Kidney tubule cell (primary cell): ENCODE measurements at regions not wholly inside any gene's neighbourhood (a gene's known extent, or its start where the extent isn't known, plus 50 kb on each side); places are given as distances from the start of the nearest gene placed in this dataset.
"Not testable (repeated sequence)": the region's sequence is repeated elsewhere in the genome, so short reads cannot be mapped to it uniquely, and the experiment has no call there.

ENCODE experiments used
- DNase-seq: peaks from one replicate; pipeline ENCODE4 v3.0.0-alpha.2; 2018; ENCODE audit warnings: low spot score

- peak; percentile 98 for DNase-seq
Measured at GRCh38 chr1:58932859-58933598, 149.2 kb upstream of the JUN start.

DNA sequence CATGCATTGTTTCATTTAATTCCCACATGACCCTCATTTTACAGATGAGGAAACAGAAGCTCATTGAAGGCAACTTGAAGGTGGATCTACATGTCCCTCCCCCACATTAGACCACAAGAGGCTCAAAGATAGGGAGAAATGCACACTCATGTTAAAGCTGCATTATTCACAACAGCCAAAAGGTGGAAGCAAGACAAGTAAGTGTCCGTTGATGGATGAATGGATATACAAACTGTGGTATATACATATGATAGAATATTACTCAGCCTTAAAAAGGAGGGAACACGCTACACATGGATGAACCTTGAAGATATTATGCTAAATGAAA is 149.7 kb upstream of the JUN start:
- DNase-seq, result no peak

DNA sequence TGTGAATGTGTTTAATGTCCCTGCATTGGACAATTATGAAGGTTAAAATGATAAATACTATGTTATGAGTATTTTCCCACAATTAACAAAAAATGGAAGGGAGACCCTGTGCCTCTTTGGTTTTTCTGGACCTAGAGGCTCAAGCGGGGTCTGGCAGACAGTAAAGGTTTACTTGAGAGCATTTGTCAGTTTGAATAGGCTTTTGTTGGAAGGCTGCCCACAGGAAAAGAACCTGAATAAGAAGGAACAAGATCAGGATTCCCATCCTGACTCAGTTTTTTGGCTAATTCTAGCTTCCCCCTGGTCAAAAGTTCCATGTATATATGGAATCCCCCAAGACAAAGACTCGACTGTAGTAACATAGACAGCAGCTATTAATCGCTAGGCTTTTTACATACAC is 150.9 kb upstream of the JUN start:
- no peak for DNase-seq

DNA sequence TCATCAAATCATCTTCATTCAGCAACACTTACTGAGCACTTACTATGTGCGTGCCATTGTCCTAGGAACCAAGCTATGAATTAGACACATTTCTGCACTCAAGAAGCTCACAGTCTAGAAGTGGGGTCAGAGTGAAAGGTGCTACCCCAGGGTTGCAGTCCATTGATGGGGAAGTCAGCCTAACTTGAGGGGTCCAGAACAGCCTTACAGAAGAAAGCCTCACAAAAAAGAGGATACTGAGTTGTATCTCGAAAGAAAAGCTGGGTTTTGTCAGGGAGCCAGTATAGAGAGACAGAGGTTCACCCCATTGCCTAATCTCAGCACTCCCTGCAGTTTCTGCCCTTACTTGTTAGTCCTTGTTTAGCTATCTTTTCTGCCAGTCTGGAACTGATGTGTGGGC is 153.1 kb upstream of the JUN start:
- DNase-seq, result no peak

- DNase-seq, result peak; percentile 34
Measured at GRCh38 chr1:58939146-58939545, 155.3 kb upstream of the JUN start.

DNA sequence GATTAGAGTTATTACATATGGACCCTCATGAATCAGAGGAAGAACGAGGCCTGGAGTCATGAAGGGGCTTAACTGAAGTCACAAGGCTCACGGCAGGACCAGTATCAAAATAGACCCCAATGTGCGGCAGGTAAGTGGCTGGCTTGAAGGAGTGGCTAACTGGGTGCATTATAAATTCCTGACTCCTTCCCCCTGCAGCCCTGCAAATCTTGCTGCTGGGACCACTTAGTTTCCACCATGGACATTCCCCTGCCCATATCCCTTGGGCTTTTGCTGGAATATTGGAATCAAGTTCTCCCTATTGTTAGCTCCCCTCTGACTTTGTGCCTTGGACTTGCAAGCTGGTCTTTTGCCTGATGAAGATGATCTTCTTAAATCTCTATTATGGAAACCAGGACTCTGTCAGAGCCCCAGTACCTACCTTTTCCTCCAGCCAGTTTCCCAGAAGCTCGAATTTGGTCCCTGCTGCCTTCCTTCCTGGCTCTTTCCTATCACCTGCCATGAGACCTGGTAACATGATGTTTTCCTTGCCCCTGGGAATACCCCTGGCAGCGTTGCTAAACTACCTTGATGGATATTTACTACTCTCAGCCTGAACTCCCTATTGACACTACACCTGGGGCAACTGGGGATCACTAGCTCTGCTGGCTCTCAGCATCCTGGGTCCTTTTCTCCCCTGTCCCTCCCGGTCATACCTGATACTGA is 156.0 kb upstream of the JUN start:
- DNase-seq, result no peak

GRCh38 chr1:58941471-58942289 is 157.8 kb upstream of the JUN start:
- no peak for DNase-seq

DNA sequence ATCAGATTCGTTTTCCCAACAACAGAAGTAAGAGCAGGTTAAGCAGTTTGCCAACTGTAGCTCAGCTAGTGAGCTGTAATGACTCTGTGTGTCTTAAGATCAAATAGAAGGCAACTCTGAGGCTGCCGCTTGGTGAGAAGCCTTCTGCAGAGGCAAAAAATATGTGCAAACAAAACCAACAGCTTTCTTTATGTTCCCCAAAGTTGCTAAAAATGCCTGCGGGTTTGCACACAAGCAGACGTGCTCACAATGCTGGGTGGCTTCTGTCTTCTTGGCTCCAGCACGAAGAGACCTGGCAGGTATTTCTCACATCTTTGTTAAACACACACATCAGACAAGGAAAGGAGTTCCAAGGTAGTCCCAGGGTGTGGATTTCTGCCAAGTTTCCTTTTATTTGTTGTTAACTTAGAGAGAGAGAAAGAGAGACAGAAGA is 158.9 kb upstream of the JUN start:
- DNase-seq, result peak; percentile 21

GRCh38 chr1:58943776-58944175 is 159.9 kb upstream of the JUN start:
- no peak for DNase-seq

DNA sequence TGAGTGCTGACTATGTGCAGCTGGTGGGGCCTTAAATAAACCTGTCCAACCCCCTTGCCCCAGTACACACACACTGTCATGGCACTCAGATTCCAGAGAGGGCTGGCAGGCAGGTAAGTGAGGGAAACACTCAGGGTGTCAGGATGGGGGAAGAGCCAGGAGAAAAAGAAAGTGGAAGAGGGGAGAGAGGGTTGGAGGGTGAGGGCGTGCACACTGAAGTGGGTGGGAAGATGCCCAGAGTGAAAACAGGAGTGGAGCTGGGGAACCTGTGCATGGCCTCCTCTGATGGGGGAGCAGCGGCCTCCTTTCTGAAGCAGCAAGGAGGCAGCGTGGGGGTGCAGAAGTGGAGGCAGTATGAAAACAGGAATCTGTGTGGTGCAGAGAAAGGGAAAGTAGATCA is 160.6 kb upstream of the JUN start:
- DNase-seq, result no peak

GRCh38 chr1:58946390-58946789 is 162.5 kb upstream of the JUN start:
- no peak for DNase-seq

- DNase-seq, result no peak
Measured at GRCh38 chr1:58948671-58949070, 164.8 kb upstream of the JUN start.

DNA sequence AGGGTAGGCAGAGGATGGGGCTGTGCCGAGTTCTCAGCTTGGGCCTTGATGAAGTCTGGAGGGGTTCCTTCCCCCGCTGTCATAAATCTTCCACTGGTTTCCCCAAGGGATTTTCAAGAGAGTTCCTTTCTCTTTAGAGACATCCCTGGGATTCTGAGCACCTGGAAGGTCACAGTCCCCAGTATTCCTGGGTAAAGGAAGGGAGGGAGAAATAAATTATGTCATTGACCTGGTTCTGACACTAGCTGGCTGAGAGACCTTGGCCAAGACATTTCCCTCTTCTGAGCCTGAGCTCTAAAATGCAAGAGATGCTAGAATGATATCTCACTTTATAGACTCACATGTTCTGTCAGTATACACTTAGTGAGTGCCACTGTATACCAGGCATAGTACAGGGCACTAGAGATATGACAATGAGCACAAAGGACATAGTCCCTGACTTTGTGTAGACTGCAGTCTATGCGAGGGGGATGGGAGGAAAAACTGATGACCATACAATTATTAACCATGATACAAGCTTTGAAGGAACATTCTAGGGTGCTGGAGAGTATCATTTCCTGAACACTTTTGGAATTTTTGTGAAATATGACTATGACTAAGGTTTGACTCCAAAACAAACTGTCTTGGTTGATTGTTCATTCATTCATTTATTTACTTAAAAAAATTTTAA is 165.8 kb upstream of the JUN start:
- no peak for DNase-seq

- no peak for DNase-seq
Measured at GRCh38 chr1:58950897-58951296, 167.1 kb upstream of the JUN start.

DNA sequence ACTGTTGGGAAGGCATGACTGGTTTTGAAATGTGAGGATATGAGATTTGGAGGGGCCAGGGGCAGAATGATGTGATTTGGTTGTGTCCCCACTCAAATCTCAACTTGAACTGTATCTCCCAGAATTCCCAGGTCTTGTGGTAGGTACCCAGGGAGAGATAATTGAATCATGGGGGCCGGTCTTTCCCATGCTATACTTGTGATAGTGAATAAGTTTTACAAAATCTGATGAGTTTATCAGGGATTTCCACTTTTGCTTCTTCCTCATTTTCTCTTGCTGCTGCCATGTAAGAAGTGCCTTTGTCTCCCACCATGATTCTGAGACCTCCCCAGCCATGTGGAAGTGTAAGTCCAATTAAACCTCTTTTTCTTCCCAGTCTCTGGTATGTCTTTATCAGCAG is 170.1 kb upstream of the JUN start:
- not testable (repeated sequence) for DNase-seq

DNA sequence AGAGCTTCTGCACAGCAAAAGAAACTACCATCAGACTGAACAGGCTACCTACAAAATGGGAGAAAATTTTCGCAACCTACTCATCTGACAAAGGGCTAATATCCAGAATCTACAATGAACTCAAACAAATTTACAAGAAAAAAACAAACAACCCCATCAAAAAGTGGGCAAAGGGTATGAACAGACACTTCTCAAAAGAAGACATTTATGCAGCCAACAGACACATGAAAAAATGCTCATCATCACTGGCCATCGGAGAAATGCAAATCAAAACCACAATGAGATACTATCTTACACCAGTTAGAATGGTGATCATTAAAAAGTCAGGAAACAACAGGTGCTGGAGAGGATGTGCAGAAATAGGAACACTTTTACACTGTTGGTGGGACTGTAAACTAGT is 179.4 kb upstream of the JUN start:
- not testable (repeated sequence) for DNase-seq

DNA sequence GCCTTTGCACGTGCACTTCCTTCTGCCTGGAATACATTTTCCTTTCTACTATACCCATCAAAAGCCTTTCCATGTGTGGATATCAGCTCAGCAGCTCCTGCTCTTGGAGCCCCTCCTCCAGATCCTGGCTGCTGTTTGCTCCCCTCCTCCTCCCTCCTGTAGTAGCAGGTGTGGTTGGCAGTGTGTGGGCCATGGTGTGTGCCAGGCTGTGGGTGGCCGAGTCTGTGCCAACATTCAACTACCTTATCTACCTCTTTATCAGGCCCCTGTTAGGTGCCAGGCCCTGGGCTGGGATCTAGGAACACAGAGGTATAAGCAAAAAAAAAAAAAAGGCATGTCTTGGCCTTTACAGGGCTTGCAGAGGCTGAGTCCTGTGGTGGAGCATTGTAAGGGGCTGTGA is 180.6 kb upstream of the JUN start:
- no peak for DNase-seq

- peak; percentile 37 for DNase-seq
Measured at GRCh38 chr1:58964880-58965279, 181.0 kb upstream of the JUN start.

GRCh38 chr1:58966103-58966916 is 182.5 kb upstream of the JUN start:
- DNase-seq, result no peak

DNA sequence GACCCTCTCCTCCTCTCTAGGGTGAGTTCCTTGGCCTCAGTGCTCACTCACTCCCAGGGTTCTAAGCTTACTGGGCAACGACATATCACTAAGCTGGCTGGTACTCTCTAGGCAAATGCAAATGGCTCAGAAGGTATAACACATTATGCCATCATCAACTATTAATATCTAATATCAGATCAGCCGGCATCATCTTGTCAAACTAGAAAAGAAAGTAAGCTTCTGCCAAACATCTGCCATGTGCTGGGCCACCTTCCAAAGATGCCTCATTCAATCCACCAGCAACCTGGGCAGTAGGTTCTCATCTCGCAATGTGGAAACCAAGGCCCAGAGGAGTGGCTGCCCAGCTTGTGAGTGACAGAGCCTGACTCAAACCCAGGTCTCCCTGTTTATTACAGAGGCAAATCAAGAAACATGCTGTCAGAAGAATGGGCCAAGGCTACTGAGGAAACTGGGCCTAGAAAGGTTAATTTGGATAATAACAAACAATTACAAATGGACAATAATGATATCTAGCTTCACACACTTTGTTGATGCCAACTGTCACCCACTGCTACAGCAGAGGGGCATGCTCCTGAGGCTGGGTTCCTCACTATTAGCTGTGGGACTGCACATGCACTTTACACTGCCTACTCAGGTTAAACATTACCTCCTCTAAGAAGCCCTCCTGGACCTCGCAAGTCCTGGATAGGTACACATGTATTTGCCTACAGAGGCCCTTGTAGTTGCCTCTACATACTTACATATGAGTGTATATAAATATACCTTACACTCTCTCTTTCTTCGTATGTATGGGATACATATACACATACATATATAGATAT is 183.3 kb upstream of the JUN start:
- no peak for DNase-seq
